Urinary bladder (tissue), 3 donors: ENCODE measurements at regions not wholly inside any gene's neighbourhood (a gene's known extent, or its start where the extent isn't known, plus 50 kb on each side); places are given as distances from the start of the nearest gene placed in this dataset.

ENCODE experiments used
- DNase-seq: peaks from one replicate; pipeline ENCODE4 v3.0.0-alpha.2; 2015; ENCODE audit errors: extremely low spot score
- H3K27ac ChIP-seq: one replicate; pipeline ENCODE4 v1.5.1; 2013; ENCODE audit warnings: low read depth, mild to moderate bottlenecking, moderate library complexity
- H3K36me3 ChIP-seq: one replicate; pipeline ENCODE4 v1.6.1; 2013; ENCODE audit warnings: mild to moderate bottlenecking, moderate library complexity; ENCODE audit not compliant: insufficient read depth
- H3K4me1 ChIP-seq: one replicate; pipeline ENCODE4 v1.6.1; 2013; ENCODE audit warnings: mild to moderate bottlenecking, moderate library complexity; ENCODE audit not compliant: insufficient read depth
- H3K4me3 ChIP-seq: one replicate; pipeline ENCODE4 v1.5.1; 2013; ENCODE audit warnings: low read depth, low read length
- WGBS: extraction: QIAGEN DNeasy Blood & Tissue Kit; methylation state at CpG from one replicate; pipeline ENCODE4 v1.1.7; 2013; 5-methylcytosine and 5-hydroxymethylcytosine counted together
- donor health status: healthy with polysubstance abuse.
- donor health status: healthy.

DNA sequence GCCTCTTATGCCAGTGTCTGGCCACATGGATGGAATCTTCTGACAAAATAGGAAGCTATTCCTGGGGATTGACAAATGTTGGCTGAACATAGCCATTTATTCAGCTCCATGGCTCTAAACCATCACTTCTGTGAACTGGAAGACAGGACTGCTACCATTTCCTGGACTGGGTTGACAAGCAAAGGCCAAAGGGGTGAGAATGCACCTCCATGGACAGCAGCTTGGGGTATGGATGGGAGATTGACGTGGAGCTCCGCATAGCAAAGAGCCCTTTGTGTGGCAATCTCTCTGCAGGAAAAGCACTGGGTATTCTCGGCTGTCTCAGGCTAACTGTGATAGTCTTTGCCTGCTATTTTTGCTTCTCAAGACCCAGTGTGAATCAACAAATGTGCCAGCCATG is 223.0 kb upstream of the EGLN3 start:
- DNase-seq: no peak
- 95% methylated on average over 3 of the region's 3 CpGs for WGBS

GRCh38 chr14:34172550-34173368 is 221.9 kb upstream of the EGLN3 start:
- DNase-seq: no peak
- Histone ChIP-seq H3K27ac (no peak overlapping the region), H3K4me3 (no peak overlapping the region)

More for the DNA sequence above, 223.0 kb upstream of the EGLN3 start:
- peaks cover 1% of the 10 kb centered on the region for H3K4me1 ChIP-seq
- H3K36me3 ChIP-seq: no peaks in the 10 kb centered on the region
- H3K4me3 ChIP-seq: no peak overlapping the region
- no peak overlapping the region for H3K27ac ChIP-seq

DNA sequence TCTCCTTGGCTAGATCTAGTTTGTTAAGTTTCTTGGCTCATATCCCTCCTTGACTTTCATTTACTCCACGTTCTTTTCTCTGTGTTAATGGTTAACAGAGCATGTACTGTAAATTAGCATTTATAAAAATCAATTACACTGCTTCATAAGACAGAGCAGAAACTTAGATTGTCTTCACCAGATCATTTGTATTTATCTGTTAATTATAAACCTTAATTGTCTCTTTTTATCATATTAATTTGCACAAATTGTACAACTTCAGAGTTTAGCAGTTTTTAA is 221.2 kb upstream of the EGLN3 start:
- Histone ChIP-seq H3K4me1 (peaks cover 1% of the 10 kb centered on the region), H3K4me3 (no peak overlapping the region), H3K36me3 (no peaks in the 10 kb centered on the region), H3K27ac (no peak overlapping the region)
- DNase-seq: no peak
- WGBS: 44% methylated on average over 1 of the region's 1 CpG

More at GRCh38 chr14:34172550-34173368, 221.9 kb upstream of the EGLN3 start:
- Histone ChIP-seq H3K36me3 (no peaks in the 10 kb centered on the region), H3K4me1 (peaks cover 1% of the 10 kb centered on the region)
- WGBS: 50% methylated on average over 6 of the region's 6 CpGs

DNA sequence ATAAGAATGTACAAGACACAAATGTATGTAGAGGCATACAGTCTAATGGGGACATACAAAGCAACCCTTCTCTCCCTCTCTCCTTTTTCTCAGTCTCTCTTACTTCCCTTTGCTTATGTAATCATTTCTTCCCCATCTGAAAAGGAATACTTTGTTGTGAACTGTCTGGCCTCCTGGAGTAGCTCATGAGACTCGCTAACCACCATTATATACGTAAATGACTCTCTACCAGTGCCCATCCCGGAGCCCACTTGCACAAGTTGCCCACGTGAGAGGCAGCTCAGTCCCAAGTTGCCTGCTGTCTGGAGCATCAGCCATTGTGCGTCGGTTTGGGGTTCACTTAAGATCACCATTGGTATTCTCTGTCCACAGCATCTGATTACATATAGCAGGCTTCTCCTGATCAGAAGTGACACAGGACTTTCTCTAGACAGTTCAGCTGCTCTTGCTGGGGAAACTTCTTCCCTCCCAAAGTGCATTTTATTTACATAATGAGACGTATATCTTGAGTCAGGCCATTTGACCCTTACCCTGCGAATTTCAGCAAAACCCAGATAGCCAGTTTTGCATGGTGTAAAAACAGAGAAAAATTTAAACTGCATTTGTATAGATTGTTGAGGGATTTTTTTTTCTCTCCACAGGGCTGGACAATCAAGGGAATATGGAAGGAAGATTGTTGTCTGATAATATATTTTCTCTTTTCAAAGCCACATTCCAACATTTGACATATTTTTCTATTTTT is 220.7 kb upstream of the EGLN3 start:
- WGBS: 84% methylated on average over 8 of the region's 8 CpGs

DNA sequence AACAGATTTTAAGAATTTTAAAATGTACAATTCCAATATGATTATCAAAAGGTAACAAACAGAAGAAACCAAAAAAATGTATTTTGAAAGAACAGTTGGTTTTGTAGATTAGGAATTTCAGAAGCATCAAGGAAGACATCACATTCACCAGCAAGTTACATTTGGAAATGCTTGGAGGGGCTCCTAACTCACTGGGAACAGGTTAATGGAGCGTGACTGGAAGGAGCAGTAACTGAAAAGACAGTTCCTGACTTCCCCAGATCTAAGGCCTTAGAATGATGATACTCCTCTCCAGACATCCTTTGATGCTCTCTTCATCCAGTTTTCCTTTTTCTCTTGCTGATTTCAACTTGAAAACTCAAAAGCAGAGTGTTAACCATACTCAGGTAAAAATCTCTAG is 220.0 kb upstream of the EGLN3 start:
- Histone ChIP-seq H3K36me3 (no peaks in the 10 kb centered on the region), H3K4me3 (no peak overlapping the region), H3K27ac (no peak overlapping the region), H3K4me1 (peaks cover 1% of the 10 kb centered on the region)
- DNase-seq: no peak
- 97% methylated on average over 1 of the region's 1 CpG for WGBS

More for the DNA sequence above, 220.7 kb upstream of the EGLN3 start:
- DNase-seq: no peak
- H3K27ac ChIP-seq: no peak overlapping the region
- no peaks in the 10 kb centered on the region for H3K36me3 ChIP-seq
- H3K4me1 ChIP-seq: peaks cover 1% of the 10 kb centered on the region
- no peak overlapping the region for H3K4me3 ChIP-seq

- Histone ChIP-seq H3K27ac (no peak overlapping the region), H3K4me3 (no peak overlapping the region), H3K4me1 (peaks cover 1% of the 10 kb centered on the region), H3K36me3 (no peaks in the 10 kb centered on the region)
- no peak for DNase-seq
- 37% methylated on average over 3 of the region's 3 CpGs for WGBS
These were observed 218.7 kb upstream of the EGLN3 start for GRCh38 chr14:34169561-34169960.

DNA sequence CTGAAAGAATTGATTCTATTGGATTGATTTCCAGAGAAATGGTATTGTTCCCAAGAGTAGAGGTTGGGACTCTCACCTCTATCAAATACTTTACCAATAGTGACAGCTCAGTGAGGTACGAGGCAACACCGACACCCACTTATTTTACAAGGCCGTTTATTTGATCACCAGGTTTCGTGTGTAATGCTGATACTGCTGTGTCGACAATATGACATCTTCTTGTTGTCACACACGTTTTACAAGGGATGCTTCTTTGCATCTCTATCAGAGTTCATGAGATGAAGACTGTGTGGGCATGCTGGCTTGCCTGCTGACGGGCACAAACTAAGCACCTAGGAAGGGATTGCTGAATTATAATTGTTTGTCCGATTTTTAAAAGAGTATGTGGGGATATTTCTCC is 217.8 kb upstream of the EGLN3 start:
- Histone ChIP-seq H3K27ac (no peak overlapping the region), H3K4me3 (no peak overlapping the region), H3K4me1 (peaks cover 1% of the 10 kb centered on the region), H3K36me3 (no peaks in the 10 kb centered on the region)
- 81% methylated on average over 8 of the region's 8 CpGs for WGBS
- DNase-seq: no peak

DNA sequence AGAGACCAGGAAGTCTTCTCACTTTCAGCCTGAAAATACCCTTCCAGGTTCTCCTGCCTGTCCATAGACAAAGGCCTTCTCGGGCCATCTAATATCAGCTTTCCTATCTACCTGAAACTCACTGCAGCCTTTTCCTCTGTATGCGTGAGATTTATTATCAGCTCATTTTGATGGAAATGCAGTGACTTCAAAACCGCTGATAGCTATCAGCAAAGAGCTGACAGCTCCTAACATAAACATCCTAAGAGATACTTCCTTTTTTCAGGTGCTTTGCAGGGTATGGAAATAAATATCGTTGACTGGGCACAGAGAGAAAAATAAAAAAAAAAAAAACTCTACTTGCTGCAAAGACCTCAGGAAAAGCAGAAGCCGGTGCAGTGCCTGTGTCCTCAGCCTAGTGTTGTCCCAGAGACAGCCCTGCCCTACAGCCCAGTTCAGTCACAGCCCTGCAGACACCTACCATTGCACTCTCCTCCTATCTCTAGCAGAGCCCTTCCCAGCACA is 215.0 kb upstream of the EGLN3 start:
- 74% methylated on average over 5 of the region's 5 CpGs for WGBS
- Histone ChIP-seq H3K27ac (no peak overlapping the region), H3K36me3 (no peaks in the 10 kb centered on the region), H3K4me3 (no peak overlapping the region), H3K4me1 (peaks cover 1% of the 10 kb centered on the region)
- no peak for DNase-seq

DNA sequence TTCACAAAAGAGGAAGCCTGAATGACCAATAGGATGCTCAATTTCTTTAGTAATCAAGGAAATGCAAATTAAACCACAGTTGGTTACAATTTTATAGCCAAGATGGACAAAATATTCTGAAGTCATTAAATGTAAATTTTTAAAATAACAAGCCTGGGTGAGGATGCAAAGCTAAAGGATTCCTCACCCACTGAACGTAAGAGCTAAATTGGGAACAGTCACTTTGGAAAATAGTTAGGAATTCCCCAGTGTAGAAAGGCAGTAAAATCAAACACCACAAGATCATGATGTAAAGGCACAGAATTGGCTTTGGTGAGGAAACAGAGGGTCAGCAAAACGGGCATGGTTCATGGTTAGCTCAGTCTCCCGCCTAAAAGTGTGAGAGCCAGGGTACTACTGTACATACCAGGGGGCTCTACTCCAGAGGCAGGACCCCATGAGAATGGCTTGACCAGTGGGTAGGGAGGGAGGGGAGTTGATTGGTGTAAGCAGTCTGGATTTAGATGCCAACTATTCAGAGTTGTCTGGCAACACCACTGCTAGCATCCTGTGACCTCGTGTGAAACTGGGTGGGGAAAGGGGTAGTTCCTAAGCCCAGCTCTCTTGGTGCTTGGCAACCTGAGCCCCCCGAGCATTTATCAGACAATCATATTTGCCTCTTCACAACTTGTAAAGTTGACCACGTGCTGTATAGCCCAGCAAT is 213.4 kb upstream of the EGLN3 start:
- Histone ChIP-seq H3K36me3 (no peaks in the 10 kb centered on the region), H3K4me3 (no peak overlapping the region), H3K4me1 (no peaks in the 10 kb centered on the region), H3K27ac (no peak overlapping the region)
- WGBS: 56% methylated on average over 6 of the region's 6 CpGs
- DNase-seq: no peak

GRCh38 chr14:34161351-34162082 is 210.6 kb upstream of the EGLN3 start:
- Histone ChIP-seq H3K4me3 (no peak overlapping the region), H3K27ac (no peak overlapping the region), H3K4me1 (peaks cover 1% of the 10 kb centered on the region), H3K36me3 (no peaks in the 10 kb centered on the region)
- no peak for DNase-seq
- 81% methylated on average over 5 of the region's 5 CpGs for WGBS

DNA sequence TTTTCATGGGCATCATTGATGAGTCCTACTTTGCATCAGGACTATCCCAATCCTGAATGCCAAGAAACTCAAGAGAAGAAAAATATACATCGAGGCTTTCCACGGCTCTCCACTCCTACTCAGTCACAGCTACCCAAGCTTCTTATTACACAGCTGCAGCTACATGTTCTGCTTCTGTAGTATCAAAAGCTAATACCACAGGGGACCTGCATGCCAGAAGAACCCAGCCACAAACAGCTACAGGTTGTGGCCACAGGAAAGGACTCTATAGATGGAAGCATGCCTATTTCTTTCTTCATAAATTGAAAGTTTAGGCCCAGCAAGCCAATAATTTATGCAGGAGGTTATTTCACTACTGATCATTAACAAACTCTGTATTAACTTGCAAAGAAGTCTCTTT is 209.7 kb upstream of the EGLN3 start:
- DNase-seq: no peak
- Histone ChIP-seq H3K27ac (no peak overlapping the region), H3K4me3 (no peak overlapping the region), H3K36me3 (no peaks in the 10 kb centered on the region), H3K4me1 (peaks cover 1% of the 10 kb centered on the region)
- WGBS: 96% methylated on average over 2 of the region's 2 CpGs

DNA sequence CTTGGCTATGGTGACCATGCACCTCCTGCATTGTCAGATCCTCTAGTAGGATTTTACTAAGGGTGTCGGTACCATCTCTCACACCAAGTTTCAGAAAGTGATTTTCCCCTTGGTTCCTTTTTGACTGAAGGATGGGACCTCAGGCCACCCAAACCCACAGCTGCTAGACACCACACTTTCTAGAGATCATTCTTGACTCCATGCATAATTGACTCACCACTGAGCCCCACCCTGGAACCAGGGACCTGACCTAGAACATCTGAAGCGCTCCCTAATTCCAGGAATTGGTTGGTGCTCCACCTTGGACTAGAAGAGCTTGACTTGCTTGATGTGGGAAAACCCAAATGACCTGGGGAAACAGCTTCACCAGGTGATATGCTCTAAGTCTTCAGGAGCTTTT is 206.8 kb upstream of the EGLN3 start:
- no peaks in the 10 kb centered on the region for H3K36me3 ChIP-seq
- H3K4me1 ChIP-seq: peaks cover 1% of the 10 kb centered on the region
- DNase-seq: no peak
- no peak overlapping the region for H3K4me3 ChIP-seq
- no peak overlapping the region for H3K27ac ChIP-seq
- 95% methylated on average over 2 of the region's 2 CpGs for WGBS

DNA sequence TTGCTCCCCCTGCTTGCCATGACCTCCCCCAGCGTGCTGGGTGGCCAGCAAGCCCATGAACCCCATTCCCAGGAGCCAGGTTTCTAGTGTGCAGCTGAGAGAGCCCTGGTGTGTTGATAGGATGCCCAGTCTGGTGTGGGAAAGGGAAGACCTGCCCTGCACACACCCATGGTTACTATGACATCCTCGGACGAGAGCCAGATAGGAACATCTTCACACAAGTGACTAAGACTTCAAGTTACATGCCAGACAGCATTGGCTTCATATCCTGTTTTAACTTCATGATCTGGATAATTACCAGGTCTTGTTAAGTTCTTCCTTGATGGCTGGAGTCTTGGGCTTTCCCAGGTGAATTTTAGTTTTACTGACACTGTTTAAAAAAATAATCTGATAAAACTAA is 196.6 kb upstream of the EGLN3 start:
- Histone ChIP-seq H3K4me3 (no peak overlapping the region), H3K4me1 (no peaks in the 10 kb centered on the region), H3K27ac (no peak overlapping the region), H3K36me3 (no peaks in the 10 kb centered on the region)
- WGBS: 32% methylated on average over 3 of the region's 3 CpGs
- DNase-seq: no peak
